IMR-90 (cell line): ENCODE measurements at regions not wholly inside any gene's neighbourhood (a gene's known extent, or its start where the extent isn't known, plus 50 kb on each side); places are given as distances from the start of the nearest gene placed in this dataset.

Source experiments
- CEBPB ChIP-seq: IDR thresholded peaks from 2 replicates; pipeline ENCODE4 v1.6.1; 2012; ENCODE audit warnings: low read depth, low read length, improper control_type of control experiment
- CHD1 ChIP-seq: IDR thresholded peaks from 2 replicates; pipeline ENCODE4 v1.6.1; 2012; ENCODE audit warnings: low read depth, low read length, improper control_type of control experiment
- CTCF ChIP-seq: conservative IDR thresholded peaks from 2 replicates; pipeline ENCODE4 v1.5.1; 2012; ENCODE audit warnings: mild to moderate bottlenecking, low read depth, low read length, improper control_type of control experiment
- FOS ChIP-seq: fragments of 150-350 bp; IDR thresholded peaks from 2 replicates; pipeline ENCODE4 v1.6.1; 2016; ENCODE audit warnings: low read depth, low read length
- MAFK ChIP-seq: IDR thresholded peaks from 2 replicates; pipeline ENCODE4 v1.6.1; 2012; ENCODE audit warnings: low read depth, low read length, improper control_type of control experiment
- MAZ ChIP-seq: IDR thresholded peaks from 2 replicates; pipeline ENCODE4 v1.6.1; 2012; ENCODE audit warnings: low read depth, mild to moderate bottlenecking, low read length, improper control_type of control experiment, moderate library complexity, borderline replicate concordance
- MXI1 ChIP-seq: IDR thresholded peaks from 2 replicates; pipeline ENCODE4 v1.6.1; 2012; ENCODE audit warnings: low read depth, mild to moderate bottlenecking, low read length, moderate library complexity, borderline replicate concordance
- NFE2L2 ChIP-seq: fragments of 150-350 bp; IDR thresholded peaks from 2 replicates; pipeline ENCODE4 v1.6.1; 2016; ENCODE audit warnings: low read depth, mild to moderate bottlenecking, low read length
- POLR2A ChIP-seq: IDR thresholded peaks from 2 replicates; pipeline ENCODE4 v1.6.1; 2012; ENCODE audit warnings: mild to moderate bottlenecking, low read depth, low read length
- RAD21 ChIP-seq: IDR thresholded peaks from 2 replicates; pipeline ENCODE4 v1.6.1; 2012; ENCODE audit warnings: low read length, improper control_type of control experiment
- RCOR1 ChIP-seq: IDR thresholded peaks from 2 replicates; pipeline ENCODE4 v1.6.1; 2012; ENCODE audit warnings: mild to moderate bottlenecking, low read length, improper control_type of control experiment; ENCODE audit not compliant: insufficient replicate concordance
- RFX5 ChIP-seq: IDR thresholded peaks from 2 replicates; pipeline ENCODE4 v1.8.0; 2012; ENCODE audit warnings: low read depth, mild to moderate bottlenecking, low read length, moderate library complexity
- SMC3 ChIP-seq: fragments of 150-350 bp; IDR thresholded peaks from 2 replicates; pipeline ENCODE4 v1.6.1; 2016; ENCODE audit warnings: low read depth, mild to moderate bottlenecking, antibody characterized with exemption, low read length, moderate library complexity
- TF ChIP-seq, protein P1 (sequence below): fragments of 150-350 bp; IDR thresholded peaks from 2 replicates; pipeline ENCODE4 v1.6.1; 2016; ENCODE audit warnings: low read depth, mild to moderate bottlenecking, low read length, moderate library complexity, borderline replicate concordance

- no peak for TF ChIP-seq POLR2A
- no peak for TF ChIP-seq CHD1
- TF ChIP-seq SMC3 = no peak
- TF ChIP-seq CTCF = no peak
- no peak for TF ChIP-seq RAD21
- no peak for TF ChIP-seq MXI1
- TF ChIP-seq RCOR1 = no peak
- TF ChIP-seq FOS = peak; percentile 69
- TF ChIP-seq MAFK = 0 out of 2 replicates have a peak, but pooled peaks have one; percentile 32
- TF ChIP-seq NFE2L2 = no peak
- no peak for TF ChIP-seq CEBPB
- TF ChIP-seq, protein P1, sequence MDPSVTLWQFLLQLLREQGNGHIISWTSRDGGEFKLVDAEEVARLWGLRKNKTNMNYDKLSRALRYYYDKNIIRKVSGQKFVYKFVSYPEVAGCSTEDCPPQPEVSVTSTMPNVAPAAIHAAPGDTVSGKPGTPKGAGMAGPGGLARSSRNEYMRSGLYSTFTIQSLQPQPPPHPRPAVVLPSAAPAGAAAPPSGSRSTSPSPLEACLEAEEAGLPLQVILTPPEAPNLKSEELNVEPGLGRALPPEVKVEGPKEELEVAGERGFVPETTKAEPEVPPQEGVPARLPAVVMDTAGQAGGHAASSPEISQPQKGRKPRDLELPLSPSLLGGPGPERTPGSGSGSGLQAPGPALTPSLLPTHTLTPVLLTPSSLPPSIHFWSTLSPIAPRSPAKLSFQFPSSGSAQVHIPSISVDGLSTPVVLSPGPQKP = no peak
- TF ChIP-seq MAZ = 0 out of 2 replicates have a peak, but pooled peaks have one; percentile 24
- no peak for TF ChIP-seq RFX5
These were observed 174.6 kb upstream of the IL12B start for GRCh38 chr5:159504857-159505304.
